SKM-1 (cell line): ENCODE measurements at regions not wholly inside any gene's neighbourhood (a gene's known extent, or its start where the extent isn't known, plus 50 kb on each side); places are given as distances from the start of the nearest gene placed in this dataset.
"Not testable (repeated sequence)": the region's sequence is repeated elsewhere in the genome, so short reads cannot be mapped to it uniquely, and the experiment has no call there.

Experiments used
- DNase-seq: peaks from one replicate; lab custom pipeline; 2025; ENCODE audit not compliant: unreplicated experiment; lab: John Stamatoyannopoulos, UW

DNA sequence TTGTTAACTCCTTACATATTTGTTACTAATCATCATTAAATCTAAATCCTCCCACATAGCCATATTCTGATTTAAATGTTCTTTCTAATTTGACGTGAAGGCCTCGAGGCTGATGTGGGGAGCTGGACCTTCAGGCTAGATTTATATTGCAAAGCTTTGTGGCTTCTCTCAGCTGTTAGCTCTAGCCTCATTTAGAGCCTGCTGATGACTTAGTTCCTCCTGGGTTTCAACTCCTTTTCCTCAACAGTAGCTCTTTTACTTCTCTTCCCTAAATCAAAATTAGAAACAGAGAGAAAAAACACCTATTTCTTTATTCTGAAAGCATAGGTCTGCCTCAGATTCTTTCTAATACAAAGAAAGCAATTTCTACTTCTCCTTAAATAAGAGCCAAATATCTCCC is 477.5 kb upstream of the CCDC196 start:
- peak; percentile 17 for DNase-seq

DNA sequence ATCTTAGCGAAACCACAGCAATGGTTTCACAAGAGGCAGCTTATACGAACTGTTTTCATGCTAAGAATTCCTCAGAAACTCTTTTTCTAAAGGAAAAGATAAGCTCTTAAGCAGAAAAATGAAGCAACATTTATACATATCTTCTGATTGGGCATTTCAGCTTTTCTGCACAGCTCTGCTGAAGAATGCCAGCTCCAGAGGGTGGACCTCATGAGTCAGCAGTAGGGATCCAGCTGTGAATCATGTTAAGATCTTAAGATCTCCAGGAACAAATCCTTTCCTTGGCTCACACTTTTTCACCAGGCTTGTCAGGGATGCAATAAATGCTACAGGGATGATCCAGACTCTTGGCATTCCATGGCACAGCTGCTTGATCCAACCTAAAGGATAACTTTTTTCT is 477.1 kb upstream of the CCDC196 start:
- DNase-seq: no peak

DNA sequence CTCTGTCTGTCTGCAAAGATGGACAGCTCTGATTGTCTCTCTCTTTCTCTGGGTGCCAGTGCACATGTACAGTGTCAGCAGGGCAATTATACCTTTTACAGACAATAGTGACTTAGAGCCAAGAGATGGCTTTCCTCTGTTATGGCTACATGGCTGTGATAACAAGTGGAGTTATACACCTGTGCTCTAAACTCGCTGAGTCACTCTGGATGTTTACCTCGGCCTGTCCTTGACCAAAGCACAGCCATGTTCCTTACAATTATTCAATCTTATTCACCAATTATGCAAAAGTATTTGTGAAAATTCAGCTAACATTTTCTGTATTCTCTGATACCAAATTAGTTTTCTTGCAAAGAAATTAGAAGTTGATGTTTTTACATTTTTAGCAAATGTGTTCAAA is 475.5 kb upstream of the CCDC196 start:
- no peak for DNase-seq

DNA sequence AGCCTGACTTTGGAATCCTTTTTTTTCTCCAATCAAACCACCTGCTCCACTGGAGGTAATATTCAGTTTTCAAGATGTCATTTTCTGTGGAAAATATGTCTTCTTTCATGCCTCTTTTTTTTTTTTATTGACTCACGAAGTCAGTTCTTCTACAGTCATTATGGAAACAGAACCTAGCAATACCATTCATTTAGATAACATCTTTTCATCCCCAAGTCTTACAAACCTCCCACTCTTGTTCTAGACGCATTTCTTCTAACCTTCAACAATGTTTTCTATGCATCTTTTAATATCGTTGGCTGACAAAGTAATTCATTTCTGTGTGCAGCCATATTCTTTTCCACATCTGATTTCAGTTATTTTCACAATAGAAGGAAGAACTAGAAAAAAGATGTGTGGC is 474.3 kb upstream of the CCDC196 start:
- no peak for DNase-seq

DNA sequence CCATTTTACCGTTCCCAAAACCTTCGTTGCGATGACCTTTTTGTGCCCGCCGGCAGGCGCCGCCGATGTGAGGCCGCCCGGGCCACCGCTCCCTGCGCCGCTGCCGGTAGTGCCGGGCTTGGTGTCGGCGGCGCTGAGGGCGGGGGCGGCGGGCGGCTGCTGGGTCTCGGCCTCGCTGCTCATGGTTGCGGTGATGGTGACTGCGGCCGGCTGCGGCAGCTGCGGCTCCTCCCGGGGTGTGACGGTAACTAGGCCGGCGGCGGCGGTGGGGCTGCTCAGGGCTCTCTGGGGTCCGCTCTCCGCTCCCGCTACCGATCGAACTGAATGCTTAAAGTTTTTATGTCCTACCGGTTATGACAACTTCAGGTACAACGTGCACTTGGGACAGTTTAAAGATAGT is 472.6 kb upstream of the CCDC196 start:
- not testable (repeated sequence) for DNase-seq

DNA sequence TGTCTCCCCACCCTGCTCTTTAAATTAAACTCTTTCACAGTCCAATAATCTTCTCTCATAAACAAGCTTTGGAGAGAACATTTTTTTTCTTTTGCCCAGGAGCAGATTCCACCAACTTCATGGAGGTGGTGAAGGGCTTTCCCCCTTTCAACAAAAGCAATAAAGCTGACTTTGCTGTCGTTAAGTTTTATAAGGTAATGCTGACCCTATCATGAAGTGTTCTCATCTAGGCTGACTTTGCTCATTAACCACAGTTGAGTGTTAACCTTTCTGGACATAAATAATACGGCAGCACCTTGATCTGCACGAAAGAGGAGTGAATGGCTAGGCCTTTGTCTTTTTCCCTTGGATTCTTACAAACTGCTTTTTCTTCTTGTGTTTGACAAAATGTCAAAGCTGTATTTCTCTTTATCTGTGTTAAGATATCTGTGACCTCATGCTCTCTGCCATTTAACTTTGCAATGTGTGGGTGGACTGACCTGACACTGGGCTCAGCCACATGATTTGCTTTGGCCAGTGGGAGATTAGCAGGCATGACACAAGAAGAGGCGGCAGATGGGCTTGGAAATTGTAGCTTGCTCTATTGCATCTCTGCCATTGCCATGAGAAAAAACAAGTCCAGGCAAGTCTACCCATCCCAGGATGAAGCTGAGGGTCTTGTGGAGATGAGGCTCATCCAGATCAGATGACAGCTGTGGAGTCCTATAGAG is 470.9 kb upstream of the CCDC196 start:
- no peak for DNase-seq

DNA sequence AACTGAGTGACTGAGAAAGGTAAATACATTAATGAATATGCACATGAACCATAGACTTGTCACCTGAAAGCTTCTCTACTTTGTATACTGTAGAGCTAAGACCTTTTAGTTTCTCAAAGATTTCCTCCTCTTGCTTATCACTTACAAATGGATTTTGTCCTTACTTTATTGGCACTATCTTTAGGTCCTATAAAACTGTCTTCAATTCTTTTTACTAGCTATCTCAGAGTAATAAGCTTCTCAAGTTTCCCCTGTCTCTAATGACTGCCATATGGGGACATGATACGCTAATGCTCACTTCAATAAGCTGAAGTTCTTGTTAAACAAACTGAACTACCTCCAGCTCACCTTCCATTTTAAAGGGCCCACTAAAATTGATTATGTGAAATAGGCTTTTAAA is 468.2 kb upstream of the CCDC196 start:
- no peak for DNase-seq

DNA sequence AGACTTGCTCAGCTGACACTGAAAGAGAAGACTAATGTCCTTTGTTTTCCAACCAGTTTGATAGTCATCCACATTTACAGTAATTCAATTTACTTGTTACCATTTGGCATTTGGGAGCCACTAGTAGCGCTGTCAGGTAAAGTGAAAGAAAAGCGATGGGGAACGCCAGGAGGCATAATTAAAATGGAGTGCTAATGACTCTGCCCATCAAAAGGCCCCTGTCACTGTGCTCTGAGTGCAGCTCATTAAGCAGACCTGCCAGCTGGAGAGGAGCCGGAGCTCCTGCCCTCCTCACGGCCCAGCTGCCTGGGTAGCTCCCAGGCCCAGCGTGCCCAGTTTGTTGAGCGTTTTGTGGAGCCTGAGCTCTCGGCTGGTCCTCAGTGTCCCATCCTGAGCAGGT is 463.6 kb upstream of the CCDC196 start:
- no peak for DNase-seq

DNA sequence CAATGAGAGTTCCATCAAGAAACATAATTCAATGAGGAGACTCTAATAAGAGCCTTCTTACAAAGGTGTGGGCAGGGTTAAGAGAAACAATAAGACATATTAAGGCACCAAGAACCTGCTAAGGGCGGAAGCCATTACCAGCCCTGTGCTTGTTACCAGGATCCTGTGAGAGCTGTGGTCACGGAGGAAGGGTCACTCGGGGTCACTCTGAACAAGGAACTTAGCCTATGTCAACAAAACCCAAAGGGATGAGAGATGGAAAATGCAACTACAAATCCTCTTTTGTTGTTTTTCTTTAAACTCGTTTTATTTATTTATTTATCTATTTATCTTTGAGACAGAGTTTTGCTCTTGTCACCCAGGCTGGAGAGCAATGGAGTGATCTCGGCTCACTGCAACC is 460.4 kb upstream of the CCDC196 start:
- DNase-seq: no peak

DNA sequence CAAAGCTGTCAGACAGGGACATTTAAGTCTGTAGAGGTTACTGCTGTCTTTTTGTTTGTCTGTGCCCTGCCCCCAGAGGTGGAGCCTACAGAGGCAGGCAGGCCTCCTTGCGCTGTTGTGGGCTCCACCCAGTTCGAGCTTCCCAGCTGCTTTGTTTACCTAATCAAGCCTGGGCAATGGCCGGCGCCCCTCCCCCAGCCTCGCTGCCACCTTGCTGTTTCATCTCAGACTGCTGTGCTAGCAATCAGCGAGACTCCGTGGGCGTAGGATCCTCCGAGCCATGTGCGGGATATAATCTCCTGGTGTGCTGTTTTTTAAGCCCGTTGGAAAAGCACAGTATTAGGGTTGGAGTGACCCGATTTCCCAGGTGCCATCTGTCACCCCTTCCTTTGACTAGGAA is 454.2 kb upstream of the CCDC196 start:
- not testable (repeated sequence) for DNase-seq

DNA sequence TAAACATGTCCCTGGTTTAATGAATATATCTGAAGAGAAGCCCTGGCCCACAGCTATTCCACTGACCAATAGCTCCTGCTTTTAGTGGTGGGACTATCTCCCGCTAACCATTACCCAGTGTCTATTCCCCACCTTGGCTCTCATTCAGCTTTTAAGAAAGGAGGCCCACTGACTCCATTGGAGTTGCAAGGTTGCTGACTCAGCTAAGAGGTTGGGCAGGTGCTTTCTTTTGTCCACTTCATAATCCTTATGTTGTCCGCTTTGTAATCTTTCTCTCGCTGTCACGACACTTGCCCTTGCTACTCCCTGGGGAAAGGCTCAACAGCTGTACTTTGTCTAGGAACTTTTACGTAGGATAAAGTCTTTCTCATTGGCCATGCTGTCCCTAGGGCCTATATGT is 453.4 kb upstream of the CCDC196 start:
- DNase-seq: no peak

DNA sequence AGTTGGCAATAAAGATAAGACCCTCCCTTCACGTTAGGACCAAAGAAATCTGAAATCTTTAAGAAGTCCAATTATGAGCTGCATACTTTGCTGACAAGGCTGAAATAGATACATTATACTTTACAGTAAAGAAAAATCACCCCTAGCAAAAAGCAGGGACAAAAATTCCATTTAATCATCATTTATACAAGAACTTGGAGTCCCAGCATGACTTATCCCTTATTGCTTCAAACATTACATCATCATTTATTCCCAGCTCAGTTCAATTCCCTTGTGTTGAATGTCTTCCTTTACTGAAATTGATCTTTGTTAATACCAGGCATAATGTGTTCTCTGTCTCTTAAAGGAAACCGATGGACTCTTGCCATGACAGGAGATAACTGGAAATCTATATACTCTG is 449.6 kb upstream of the CCDC196 start:
- DNase-seq: no peak

DNA sequence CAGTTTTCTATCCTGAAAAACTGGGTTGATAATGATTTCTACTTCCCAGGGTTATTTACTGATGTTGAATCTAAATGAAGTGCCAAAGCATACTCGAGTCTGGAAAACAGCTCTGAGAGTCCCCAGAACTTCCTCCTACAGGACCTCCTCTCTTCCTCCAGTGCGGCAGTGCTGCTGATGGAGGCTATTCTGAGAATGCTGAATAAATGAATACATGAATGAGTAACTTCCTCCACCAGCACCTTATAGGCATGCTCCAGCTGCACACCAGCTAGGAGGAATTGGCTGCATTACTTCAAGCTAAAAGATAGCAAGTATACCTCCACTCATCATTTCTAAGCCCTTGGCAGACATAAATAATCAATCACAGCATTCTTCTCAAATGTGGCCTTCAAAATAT is 448.8 kb upstream of the CCDC196 start:
- no peak for DNase-seq

DNA sequence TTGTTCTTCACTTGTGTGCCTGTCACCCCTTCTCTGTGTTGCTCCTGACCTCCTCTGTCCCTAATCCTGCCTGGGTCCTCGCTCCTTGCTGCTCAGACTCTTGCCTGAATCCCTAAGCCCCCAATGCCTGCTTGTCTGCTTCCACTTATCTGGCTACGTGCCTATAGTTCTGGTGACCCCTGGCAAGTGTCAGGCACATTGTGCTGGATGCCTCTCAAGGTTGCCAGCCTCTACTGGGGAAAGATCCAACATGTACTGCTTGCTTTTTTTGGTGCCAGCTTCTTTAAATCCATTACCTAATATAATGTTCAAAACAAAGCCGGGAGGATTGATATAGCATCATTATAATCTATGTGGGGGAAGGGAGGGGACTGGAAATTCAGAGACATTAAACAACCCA is 448.0 kb upstream of the CCDC196 start:
- DNase-seq: no peak

DNA sequence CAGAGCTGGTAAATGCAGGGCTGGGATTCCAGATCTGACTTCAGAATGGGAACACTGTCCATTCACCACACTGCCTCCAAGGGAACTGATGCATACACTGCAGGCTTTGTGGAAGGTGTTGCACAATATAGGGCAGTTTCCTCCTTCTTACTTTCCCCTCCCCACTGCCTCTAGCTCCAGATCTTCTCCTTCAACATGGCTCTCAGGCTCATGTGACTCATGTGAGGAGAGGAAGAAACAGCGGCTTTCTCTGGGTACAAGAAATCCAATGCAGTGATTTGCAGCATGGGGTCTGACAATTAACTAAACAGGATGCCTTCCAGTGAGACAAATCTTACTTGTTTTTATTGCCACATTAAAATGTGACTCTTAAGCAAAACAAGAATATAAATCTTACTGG is 447.6 kb upstream of the CCDC196 start:
- peak; percentile 43 for DNase-seq

DNA sequence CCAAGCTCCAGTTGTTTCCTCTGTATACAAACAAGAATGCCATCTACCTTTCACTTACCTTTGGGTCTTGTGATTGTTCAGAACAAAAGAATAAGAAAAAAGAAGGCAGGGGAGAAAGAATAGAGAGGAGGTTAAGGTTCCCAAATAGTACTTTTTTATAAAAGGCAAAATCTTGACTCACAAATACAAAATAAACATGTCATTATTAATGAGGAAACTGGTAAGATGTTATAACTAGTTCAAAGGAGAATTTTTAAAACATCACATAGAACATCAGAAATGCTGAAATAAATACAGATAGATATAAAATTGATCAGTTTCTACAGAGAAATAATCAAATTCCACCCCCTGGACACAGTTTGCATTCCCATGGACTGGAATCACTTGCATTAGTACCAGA is 446.7 kb upstream of the CCDC196 start:
- no peak for DNase-seq

DNA sequence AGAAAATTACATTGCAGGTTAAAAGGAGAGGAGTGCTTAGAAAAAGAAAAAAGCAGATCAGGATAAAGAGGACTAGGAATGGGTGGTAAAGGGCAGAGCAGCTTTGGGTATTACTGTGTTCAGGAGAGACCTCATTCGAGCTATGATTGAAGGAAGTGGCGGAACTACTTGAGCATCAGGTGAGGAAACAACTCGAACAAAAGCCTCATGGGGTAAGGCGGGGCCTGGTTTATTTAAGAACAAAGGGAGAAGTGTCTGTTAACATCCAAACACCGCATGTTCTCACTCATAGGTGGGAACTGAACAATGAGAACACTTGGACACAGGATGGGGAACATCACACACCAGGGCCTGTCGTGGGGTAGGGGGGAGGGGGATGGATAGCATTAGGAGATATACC is 444.6 kb upstream of the CCDC196 start:
- no peak for DNase-seq

DNA sequence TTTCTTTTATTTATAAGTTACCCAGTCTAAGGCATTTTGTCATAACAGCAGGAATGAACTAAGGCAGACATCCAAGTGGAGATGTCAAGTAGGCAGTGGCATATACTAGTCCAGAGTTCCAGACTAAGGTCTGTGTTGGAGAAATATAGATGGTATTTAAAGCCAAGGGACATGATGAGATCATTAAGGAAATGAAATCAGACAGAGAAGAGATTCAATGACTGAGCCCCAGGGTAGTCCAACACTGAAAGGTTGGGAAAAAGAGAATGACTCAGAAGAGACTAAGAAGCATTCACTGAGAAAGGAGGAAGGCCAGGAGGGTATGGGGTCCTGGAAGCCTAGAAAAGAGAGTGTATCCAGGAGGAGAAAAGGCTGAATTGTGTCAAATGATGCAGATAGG is 442.2 kb upstream of the CCDC196 start:
- no peak for DNase-seq

DNA sequence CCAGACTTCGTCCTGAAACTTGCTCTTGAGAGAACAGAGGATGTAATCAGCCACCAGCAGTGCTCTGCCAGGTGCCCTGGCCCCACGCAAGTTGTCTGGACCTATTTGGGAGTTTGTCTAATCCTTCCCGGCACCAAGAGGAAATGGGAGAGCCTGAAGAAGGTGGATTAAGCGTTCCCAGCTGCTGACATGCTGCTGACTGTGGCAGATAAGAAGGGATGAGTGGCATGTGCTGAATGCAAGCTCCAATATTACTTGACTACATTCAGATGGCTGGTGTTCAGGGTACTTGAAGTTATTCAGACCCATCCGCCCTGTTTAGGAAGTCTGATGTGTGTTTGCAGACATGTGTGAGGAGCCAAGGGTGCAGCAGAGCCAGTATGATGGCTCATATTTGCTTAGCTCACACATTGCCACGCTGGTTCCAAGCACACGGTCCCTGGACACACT is 440.6 kb upstream of the CCDC196 start:
- no peak for DNase-seq

DNA sequence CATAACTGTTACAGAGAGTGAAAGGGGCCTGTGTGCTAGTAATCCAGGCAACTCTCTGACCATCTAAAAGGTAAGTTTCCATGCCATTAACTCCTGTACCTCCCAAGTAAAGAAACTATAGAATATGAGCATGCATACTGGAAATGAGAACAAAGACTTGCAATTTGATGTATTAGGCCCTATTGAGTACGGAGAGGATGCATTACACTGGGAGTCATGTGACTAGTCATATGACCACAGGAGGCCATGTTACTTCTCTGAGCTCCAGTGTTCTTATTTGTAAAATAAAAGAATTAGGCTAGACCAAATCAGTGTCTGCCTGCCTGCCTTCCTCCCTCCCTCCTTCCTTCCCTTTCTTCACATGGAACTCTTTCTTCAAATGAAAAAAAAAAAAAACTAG is 440.1 kb upstream of the CCDC196 start:
- DNase-seq: no peak

DNA sequence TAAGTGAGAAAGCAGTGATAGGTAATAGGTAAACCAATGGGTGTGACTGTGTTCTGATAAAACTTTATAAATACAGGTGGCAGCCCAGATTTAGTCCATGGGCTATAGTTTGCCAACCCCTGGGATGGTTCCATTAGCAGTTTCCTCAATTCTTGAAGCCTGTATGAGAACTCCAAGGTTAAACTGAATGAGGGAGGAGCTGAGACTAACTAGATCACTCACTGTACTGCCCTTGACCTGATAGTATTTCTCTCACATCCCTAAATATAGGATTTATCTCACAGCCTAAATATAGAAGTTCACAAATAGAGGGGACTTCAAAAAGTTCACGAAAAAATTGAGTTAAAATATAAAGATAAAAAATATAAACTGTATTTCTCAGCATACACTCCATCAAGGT is 439.6 kb upstream of the CCDC196 start:
- no peak for DNase-seq

DNA sequence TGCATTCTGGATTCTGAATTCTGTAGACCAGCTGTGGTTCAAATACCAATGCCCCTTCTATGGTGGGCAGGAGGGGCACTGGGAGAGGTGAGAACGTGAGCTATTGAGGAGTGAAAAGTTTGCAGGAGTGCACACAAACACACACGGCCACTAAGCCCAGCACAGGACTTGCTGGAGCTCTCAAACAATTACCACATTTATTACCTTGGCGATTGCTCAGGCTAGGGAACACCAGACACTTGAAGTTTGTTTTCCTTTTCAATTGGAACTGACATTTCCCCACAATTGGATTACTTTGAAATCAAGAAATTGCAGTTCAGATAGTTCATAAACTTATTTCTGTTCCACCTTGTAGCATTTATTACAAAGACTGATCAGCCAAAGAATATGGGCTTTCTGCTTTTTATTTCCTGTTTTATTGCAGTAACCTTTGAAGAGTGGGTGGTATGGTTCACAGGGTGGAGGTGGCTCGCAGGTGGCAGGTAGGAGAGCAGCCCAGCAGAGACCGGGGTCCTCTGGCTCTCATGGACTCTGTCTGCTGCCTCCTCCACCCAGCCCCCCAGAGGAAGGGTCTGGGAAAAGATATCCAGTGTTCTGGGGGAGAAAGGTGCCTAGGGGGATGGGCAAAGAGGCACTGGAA is 429.8 kb upstream of the CCDC196 start:
- no peak for DNase-seq

DNA sequence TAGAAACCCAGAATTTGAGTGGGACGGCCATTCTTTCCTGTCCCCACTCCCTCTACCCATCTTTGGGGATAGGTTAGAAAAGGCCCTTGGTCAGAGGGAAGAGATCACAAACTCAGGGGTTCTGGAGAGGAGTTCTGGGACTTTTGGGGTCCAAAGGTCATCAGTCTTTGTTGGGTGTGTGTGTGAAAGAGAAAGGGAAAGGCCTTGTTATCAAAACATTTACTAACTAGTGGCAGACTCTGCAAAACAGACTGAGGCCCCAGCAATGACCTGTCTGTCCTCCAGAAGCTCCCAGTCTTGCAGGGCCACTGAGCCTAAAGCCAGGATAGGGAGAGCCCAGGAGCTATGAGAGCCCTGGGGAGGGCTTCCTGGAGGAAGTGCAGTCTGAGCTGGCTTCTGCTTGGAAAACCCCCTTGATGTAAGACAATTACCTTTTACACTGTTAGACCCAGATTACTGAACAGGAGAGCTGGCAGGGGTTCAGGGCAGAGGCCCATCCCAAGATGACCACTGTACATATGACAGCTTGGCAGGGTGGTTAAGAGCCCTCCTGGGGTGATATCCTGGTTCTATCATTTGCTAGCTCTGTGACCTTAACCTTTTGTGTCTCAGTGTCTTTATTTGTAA is 429.1 kb upstream of the CCDC196 start:
- no peak for DNase-seq
